ENCODE measurements at regions not wholly inside any gene's neighbourhood (a gene's known extent, or its start where the extent isn't known, plus 50 kb on each side); places are given as distances from the start of the nearest gene placed in this dataset.

GRCh38 chr9:38257626-38258215, 134.8 kb upstream of the ALDH1B1 start:
- TF ChIP-seq, protein P1, sequence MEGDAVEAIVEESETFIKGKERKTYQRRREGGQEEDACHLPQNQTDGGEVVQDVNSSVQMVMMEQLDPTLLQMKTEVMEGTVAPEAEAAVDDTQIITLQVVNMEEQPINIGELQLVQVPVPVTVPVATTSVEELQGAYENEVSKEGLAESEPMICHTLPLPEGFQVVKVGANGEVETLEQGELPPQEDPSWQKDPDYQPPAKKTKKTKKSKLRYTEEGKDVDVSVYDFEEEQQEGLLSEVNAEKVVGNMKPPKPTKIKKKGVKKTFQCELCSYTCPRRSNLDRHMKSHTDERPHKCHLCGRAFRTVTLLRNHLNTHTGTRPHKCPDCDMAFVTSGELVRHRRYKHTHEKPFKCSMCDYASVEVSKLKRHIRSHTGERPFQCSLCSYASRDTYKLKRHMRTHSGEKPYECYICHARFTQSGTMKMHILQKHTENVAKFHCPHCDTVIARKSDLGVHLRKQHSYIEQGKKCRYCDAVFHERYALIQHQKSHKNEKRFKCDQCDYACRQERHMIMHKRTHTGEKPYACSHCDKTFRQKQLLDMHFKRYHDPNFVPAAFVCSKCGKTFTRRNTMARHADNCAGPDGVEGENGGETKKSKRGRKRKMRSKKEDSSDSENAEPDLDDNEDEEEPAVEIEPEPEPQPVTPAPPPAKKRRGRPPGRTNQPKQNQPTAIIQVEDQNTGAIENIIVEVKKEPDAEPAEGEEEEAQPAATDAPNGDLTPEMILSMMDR (IDR thresholded peaks at IDR 0.05; ENCODE audit: insufficient read depth, low read length, poor library complexity, severe bottlenecking), result no peak
- no peak for TF ChIP-seq EZH2phosphoT487 (conservative IDR thresholded peaks at IDR 0.05; ENCODE audit: low read length)
- Histone ChIP-seq H3K9me3 (ENCODE audit: insufficient read depth, low read length) (no peaks in the 10 kb centered on the region), H3K27ac (ENCODE audit: low read depth, low read length) (no peak overlapping the region), H3K4me3 (ENCODE audit: insufficient read depth, low read length, poor library complexity, severe bottlenecking) (no peak overlapping the region), H2AFZ (ENCODE audit: low read depth, low read length, severe bottlenecking) (no peak overlapping the region), H3K9ac (ENCODE audit: low read length) (no peak overlapping the region), H4K20me1 (ENCODE audit: low read depth, low read length) (no peaks in the 10 kb centered on the region), H3K36me3 (ENCODE audit: low read length) (no peaks in the 10 kb centered on the region), H3F3A (ENCODE audit: insufficient read depth) (no peaks in the 10 kb centered on the region), H3K4me2 (ENCODE audit: low read depth, low read length, poor library complexity, severe bottlenecking) (no peak overlapping the region), H3K9me2 (replicated peaks; ENCODE audit: insufficient read depth, low read length) (no peaks in the 10 kb centered on the region), H3K79me2 (ENCODE audit: insufficient read depth, low read length) (no peaks in the 10 kb centered on the region), H3K27me3 (ENCODE audit: low read length) (no peaks in the 10 kb centered on the region)

GRCh38 chr9:38256461-38256860, 136.0 kb upstream of the ALDH1B1 start:
- H3K4me3 ChIP-seq (ENCODE audit: insufficient read depth, low read length, poor library complexity, severe bottlenecking), result no peak overlapping the region
- no peaks in the 10 kb centered on the region for H3F3A ChIP-seq (ENCODE audit: insufficient read depth)
- H3K9me3 ChIP-seq (ENCODE audit: insufficient read depth, low read length), result no peaks in the 10 kb centered on the region
- no peaks in the 10 kb centered on the region for H3K27me3 ChIP-seq (ENCODE audit: low read length)
- H3K27ac ChIP-seq (ENCODE audit: low read depth, low read length), result no peak overlapping the region
- no peak overlapping the region for H2AFZ ChIP-seq (ENCODE audit: low read depth, low read length, severe bottlenecking)
- H3K4me2 ChIP-seq (ENCODE audit: low read depth, low read length, poor library complexity, severe bottlenecking), result no peak overlapping the region
- H3K79me2 ChIP-seq (ENCODE audit: insufficient read depth, low read length), result no peaks in the 10 kb centered on the region
- H3K9ac ChIP-seq (ENCODE audit: low read length), result no peak overlapping the region
- H4K20me1 ChIP-seq (ENCODE audit: low read depth, low read length), result no peaks in the 10 kb centered on the region
- H3K36me3 ChIP-seq (ENCODE audit: low read length), result no peaks in the 10 kb centered on the region
- no peaks in the 10 kb centered on the region for H3K9me2 ChIP-seq (replicated peaks; ENCODE audit: insufficient read depth, low read length)
- no peak for TF ChIP-seq EZH2phosphoT487 (conservative IDR thresholded peaks at IDR 0.05; ENCODE audit: low read length)
- TF ChIP-seq, protein P1 (IDR thresholded peaks at IDR 0.05; ENCODE audit: insufficient read depth, low read length, poor library complexity, severe bottlenecking), result no peak

GRCh38 chr9:38255599-38255998, 136.9 kb upstream of the ALDH1B1 start:
- Histone ChIP-seq H3K27ac (ENCODE audit: low read depth, low read length) (no peak overlapping the region), H4K20me1 (ENCODE audit: low read depth, low read length) (no peaks in the 10 kb centered on the region), H3K4me2 (ENCODE audit: low read depth, low read length, poor library complexity, severe bottlenecking) (no peak overlapping the region), H3K9me2 (replicated peaks; ENCODE audit: insufficient read depth, low read length) (no peaks in the 10 kb centered on the region), H3K79me2 (ENCODE audit: insufficient read depth, low read length) (no peaks in the 10 kb centered on the region), H3K4me3 (ENCODE audit: insufficient read depth, low read length, poor library complexity, severe bottlenecking) (no peak overlapping the region), H2AFZ (ENCODE audit: low read depth, low read length, severe bottlenecking) (no peak overlapping the region), H3K27me3 (ENCODE audit: low read length) (no peaks in the 10 kb centered on the region), H3K9me3 (ENCODE audit: insufficient read depth, low read length) (no peaks in the 10 kb centered on the region), H3K9ac (ENCODE audit: low read length) (no peak overlapping the region), H3K36me3 (ENCODE audit: low read length) (no peaks in the 10 kb centered on the region), H3F3A (ENCODE audit: insufficient read depth) (no peaks in the 10 kb centered on the region)
- TF ChIP-seq, protein P1 (IDR thresholded peaks at IDR 0.05; ENCODE audit: insufficient read depth, low read length, poor library complexity, severe bottlenecking), result no peak
- no peak for TF ChIP-seq EZH2phosphoT487 (conservative IDR thresholded peaks at IDR 0.05; ENCODE audit: low read length)

Measured in SU-DHL-6 (cell line).